IMR-90 (cell line): ENCODE measurements at regions not wholly inside any gene's neighbourhood (a gene's known extent, or its start where the extent isn't known, plus 50 kb on each side); places are given as distances from the start of the nearest gene placed in this dataset.

ENCODE experiments used
- ATAC-seq: fragments of 200-7000 bp; cut with Tn5 transposase; 2 replicates; pipeline ENCODE4 v1.9.1; 2020; ENCODE audit warnings: low read depth, mild to moderate bottlenecking, moderate library complexity
- BruUV-seq: library from RNA; stranded (reverse); fragments of 400-500 nt; replicated peaks from 2 replicates; lab custom pipeline; 2021; lab: Mats Ljungman, UMichigan
- CTCF ChIA-PET: fragments of 300-600 bp; formaldehyde crosslinking; extraction: SDS; loops from one replicate; lab custom pipeline; 2021; ENCODE audit warnings: antibody characterized with exemption; lab: Yijun Ruan, JAX
- POLR2A ChIA-PET: fragments of 300-600 bp; sonication (Branson Sonifier 250); formaldehyde crosslinking; loops from one replicate; lab custom pipeline; 2022; ENCODE audit warnings: antibody characterized with exemption; ENCODE audit not compliant: unreplicated experiment; lab: Charles Lee
- DNase-seq: peaks from one replicate; pipeline ENCODE4 v3.0.0; 2013
- H2AFZ ChIP-seq: replicated peaks from 2 replicates; pipeline ENCODE3; 2013; ENCODE audit warnings: low read length, mild to moderate bottlenecking; ENCODE audit not compliant: poor library complexity
- H2AK5ac ChIP-seq: 2 replicates; pipeline ENCODE4 v1.6.1; 2013; ENCODE audit warnings: low read depth, low read length, inconsistent platforms
- H2AK9ac ChIP-seq: replicated peaks from 2 replicates; pipeline ENCODE3; 2013; ENCODE audit warnings: mild to moderate bottlenecking, low read depth, low read length, moderate library complexity; ENCODE audit not compliant: poor library complexity
- H2BK120ac ChIP-seq: 2 replicates; pipeline ENCODE4 v1.6.1; 2013; ENCODE audit warnings: low read depth, low read length, inconsistent platforms
- H2BK15ac ChIP-seq: 3 replicates; pipeline ENCODE4 v1.6.1; 2013; ENCODE audit warnings: low read depth, low read length, inconsistent platforms
- H2BK20ac ChIP-seq: 2 replicates; pipeline ENCODE4 v1.6.1; 2013; ENCODE audit warnings: low read depth, mild to moderate bottlenecking, inconsistent platforms, low read length, moderate library complexity
- H2BK5ac ChIP-seq: 2 replicates; pipeline ENCODE4 v1.6.1; 2013; ENCODE audit warnings: mild to moderate bottlenecking, low read depth, low read length, inconsistent platforms; ENCODE audit not compliant: poor library complexity, severe bottlenecking
- H3K14ac ChIP-seq: replicated peaks from 2 replicates; pipeline ENCODE4 v1.6.1; 2013; ENCODE audit warnings: low read depth, low read length, inconsistent platforms
- H3K18ac ChIP-seq: 2 replicates; pipeline ENCODE4 v1.6.1; 2013; ENCODE audit warnings: low read depth, low read length, control low read depth
- H3K23ac ChIP-seq: 2 replicates; pipeline ENCODE4 v1.6.1; 2013; ENCODE audit warnings: low read depth, low read length, inconsistent platforms
- H3K27ac ChIP-seq: 2 replicates; pipeline ENCODE4 v1.5.1; 2013; ENCODE audit warnings: mild to moderate bottlenecking, control low read depth, low read length; ENCODE audit not compliant: insufficient read depth
- H3K27me3 ChIP-seq: 2 replicates; pipeline ENCODE4 v1.6.1; 2013; ENCODE audit warnings: low read length; ENCODE audit not compliant: control insufficient read depth, insufficient read depth
- H3K36me3 ChIP-seq: 2 replicates; pipeline ENCODE4 v1.6.1; 2013; ENCODE audit warnings: low read length, mixed read lengths; ENCODE audit not compliant: control insufficient read depth, insufficient read depth
- H3K4ac ChIP-seq: 2 replicates; pipeline ENCODE4 v1.6.1; 2013; ENCODE audit warnings: low read depth, low read length, inconsistent platforms
- H3K4me1 ChIP-seq: 2 replicates; pipeline ENCODE4 v1.6.1; 2013; ENCODE audit warnings: low read length, mixed read lengths; ENCODE audit not compliant: control insufficient read depth, insufficient read depth
- H3K4me2 ChIP-seq: 2 replicates; pipeline ENCODE4 v1.6.1; 2013; ENCODE audit warnings: low read depth, mild to moderate bottlenecking, control low read depth, low read length, moderate library complexity
- H3K4me3 ChIP-seq: 2 replicates; pipeline ENCODE4 v1.5.1; 2013; ENCODE audit warnings: low read depth, mild to moderate bottlenecking, control low read depth, low read length, moderate library complexity; ENCODE audit not compliant: insufficient read depth
- H3K56ac ChIP-seq: 2 replicates; pipeline ENCODE4 v1.6.1; 2013; ENCODE audit warnings: low read length, inconsistent platforms; ENCODE audit not compliant: insufficient read depth; ENCODE audit errors: extremely low read depth
- H3K79me1 ChIP-seq, 2 experiments: 2 replicates each; pipeline ENCODE4 v1.6.1; 2013; ENCODE audit warnings: low read length in 2 of 2, inconsistent platforms in 1 of 2, low read depth in 1 of 2
- H3K9ac ChIP-seq: 2 replicates; pipeline ENCODE4 v1.6.1; 2013; ENCODE audit warnings: low read depth, low read length, control low read depth
- H3K9me1 ChIP-seq: 2 replicates; pipeline ENCODE4 v1.6.1; 2013; ENCODE audit warnings: low read length, inconsistent platforms; ENCODE audit not compliant: insufficient read depth
- H3K9me3 ChIP-seq: 2 replicates; pipeline ENCODE4 v1.6.1; 2013; ENCODE audit warnings: low read length; ENCODE audit not compliant: control insufficient read depth, insufficient read depth
- H4K20me1 ChIP-seq: 2 replicates; pipeline ENCODE4 v1.6.1; 2013; ENCODE audit warnings: low read length, inconsistent platforms; ENCODE audit not compliant: insufficient read depth
- H4K5ac ChIP-seq: 2 replicates; pipeline ENCODE4 v1.6.1; 2013; ENCODE audit warnings: mild to moderate bottlenecking, low read depth, low read length, control low read depth
- H4K8ac ChIP-seq, 2 experiments: 2 replicates each; pipeline ENCODE4 v1.6.1; 2013; ENCODE audit warnings: low read depth in 2 of 2, low read length in 2 of 2, control low read depth in 1 of 2, inconsistent platforms in 1 of 2
- H4K91ac ChIP-seq: 2 replicates; pipeline ENCODE4 v1.6.1; 2013; ENCODE audit warnings: low read depth, low read length, inconsistent platforms; ENCODE audit not compliant: insufficient read depth
- NFE2L2 ChIP-seq: fragments of 150-350 bp; IDR thresholded peaks from 2 replicates; pipeline ENCODE4 v1.6.1; 2016; ENCODE audit warnings: low read depth, mild to moderate bottlenecking, low read length
- WGBS, 2 experiments: methylation state at CpG; one replicate each; pipeline versions ENCODE4 v1.1.5 to v1.1.7; 2013; ENCODE audit warnings: missing lambda C conversion rate in 2 of 2; ENCODE audit not compliant: insufficient read length in 1 of 2; ENCODE audit errors: extremely low coverage in 2 of 2; 5-methylcytosine and 5-hydroxymethylcytosine counted together
- dilution Hi-C: fragments of 300-500 bp; cut with HindIII; formaldehyde crosslinking; loops from one replicate; pipeline ENCODE4 v1.14.3; 2018; ENCODE audit warnings: low sequenced_read_pairs; ENCODE audit not compliant: unreplicated experiment
- in situ Hi-C: fragments of 300-500 bp; cut with MboI; formaldehyde crosslinking; loops from 3 replicates; pipeline ENCODE4 v1.14.3; 2019; ENCODE audit warnings: low sequenced_read_pairs, inconsistent platforms, mixed read lengths
- intact Hi-C: fragments of 100-400 bp; cut with micrococcal nuclease; formaldehyde crosslinking; loops from 2 replicates; pipeline ENCODE4 v1.10.0; 2022
- TF ChIP-seq, protein P1 (sequence below): fragments of 150-350 bp; IDR thresholded peaks from 2 replicates; pipeline ENCODE4 v1.6.1; 2016; ENCODE audit warnings: low read depth, mild to moderate bottlenecking, low read length, moderate library complexity, borderline replicate concordance

DNA sequence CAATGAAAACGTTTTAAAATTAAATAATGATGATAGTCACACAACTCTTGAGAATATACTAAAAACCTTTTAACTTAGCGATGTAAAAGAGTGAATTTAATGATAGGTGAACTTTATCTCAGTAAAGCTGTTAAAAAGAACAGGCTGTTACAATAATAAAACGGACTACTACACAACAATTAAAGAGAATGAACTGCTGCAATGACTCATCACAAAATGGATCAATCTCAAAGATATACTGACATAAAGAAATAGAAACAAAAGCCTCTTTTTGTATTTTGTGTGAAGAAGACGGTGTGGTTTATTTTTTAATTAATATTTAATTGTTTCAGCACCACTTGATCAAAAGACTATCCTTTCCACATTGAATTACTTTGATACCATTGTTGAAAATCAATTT lies 352.4 kb upstream of the GJE1 start:
- ChIA-PET POLR2A (no interaction called here), CTCF (no interaction called here)
- H2AK9ac ChIP-seq: no peak overlapping the region
- in situ Hi-C loops (no loop called here), dilution Hi-C loops (no loop called here), intact Hi-C loops (no loop called here)
- no peaks in the 10 kb centered on the region for H4K20me1 ChIP-seq
- H3K4ac ChIP-seq: no peak overlapping the region
- H2BK15ac ChIP-seq: no peak overlapping the region
- H2BK20ac ChIP-seq: no peak overlapping the region
- H3K4me1 ChIP-seq: no peaks in the 10 kb centered on the region
- no peak overlapping the region for H2BK120ac ChIP-seq
- H4K8ac ChIP-seq: no peak overlapping the region
- H2BK5ac ChIP-seq: no peak overlapping the region
- H3K27ac ChIP-seq: no peak overlapping the region
- no peak overlapping the region for H3K14ac ChIP-seq
- H3K27me3 ChIP-seq: no peaks in the 10 kb centered on the region
- no peak overlapping the region for H3K4me3 ChIP-seq
- no peak overlapping the region for H4K91ac ChIP-seq
- H3K18ac ChIP-seq: no peak overlapping the region
- H2AFZ ChIP-seq: no peak overlapping the region
- H3K4me2 ChIP-seq: no peak overlapping the region
- WGBS, 2 experiments: no CpG with 5 or more reads among the region's 4 CpGs
- no peak overlapping the region for H3K9ac ChIP-seq
- no peaks in the 10 kb centered on the region for H3K9me3 ChIP-seq
- no peak for DNase-seq
- no peak overlapping the region for H4K5ac ChIP-seq
- TF ChIP-seq NFE2L2: peak; percentile 59; the same call in 1 of the 2 replicates
- TF ChIP-seq, protein P1, sequence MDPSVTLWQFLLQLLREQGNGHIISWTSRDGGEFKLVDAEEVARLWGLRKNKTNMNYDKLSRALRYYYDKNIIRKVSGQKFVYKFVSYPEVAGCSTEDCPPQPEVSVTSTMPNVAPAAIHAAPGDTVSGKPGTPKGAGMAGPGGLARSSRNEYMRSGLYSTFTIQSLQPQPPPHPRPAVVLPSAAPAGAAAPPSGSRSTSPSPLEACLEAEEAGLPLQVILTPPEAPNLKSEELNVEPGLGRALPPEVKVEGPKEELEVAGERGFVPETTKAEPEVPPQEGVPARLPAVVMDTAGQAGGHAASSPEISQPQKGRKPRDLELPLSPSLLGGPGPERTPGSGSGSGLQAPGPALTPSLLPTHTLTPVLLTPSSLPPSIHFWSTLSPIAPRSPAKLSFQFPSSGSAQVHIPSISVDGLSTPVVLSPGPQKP: no peak
- no peak overlapping the region for H3K56ac ChIP-seq
- no peaks in the 10 kb centered on the region for H3K9me1 ChIP-seq
- no TSS peak for BruUV-seq
- H2AK5ac ChIP-seq: no peak overlapping the region
- no peaks in the 10 kb centered on the region for H3K79me1 ChIP-seq
- no peak overlapping the region for H3K23ac ChIP-seq
- ATAC-seq: no peak
- H3K36me3 ChIP-seq: no peaks in the 10 kb centered on the region
